H1 (cell line): ENCODE measurements at regions not wholly inside any gene's neighbourhood (a gene's known extent, or its start where the extent isn't known, plus 50 kb on each side); places are given as distances from the start of the nearest gene placed in this dataset.

ENCODE experiments used
- CTCF ChIA-PET: fragments of 300-600 bp; sonication (Branson Sonifier 250); formaldehyde crosslinking; loops from one replicate; lab custom pipeline; 2021; ENCODE audit not compliant: partially characterized antibody; lab: Charles Lee
- POLR2A ChIA-PET: fragments of 300-600 bp; sonication (Branson Sonifier 250); formaldehyde crosslinking; loops from one replicate; lab custom pipeline; 2021; ENCODE audit warnings: inconsistent platforms; ENCODE audit not compliant: partially characterized antibody; lab: Charles Lee
- DNase-seq, 2 experiments: peaks; one replicate each; pipeline versions ENCODE4 v3.0.0 to v3.0.0-alpha.2; 2010 to 2022; ENCODE audit warnings: low spot score in 2 of 2, low read depth in 1 of 2, mixed read lengths in 1 of 2
- FAIRE-seq: peaks from 2 replicates; lab custom pipeline; 2011; peaks lifted over from hg19 to GRCh38; lab: Jason Lieb, UNC
- H2AFZ ChIP-seq: 2 replicates; pipeline ENCODE4 v1.8.1; 2012; ENCODE audit warnings: low read length, inconsistent platforms
- H2AK5ac ChIP-seq: 2 replicates; pipeline ENCODE4 v1.6.1; 2013; ENCODE audit warnings: low read depth, low read length
- H2BK120ac ChIP-seq: replicated peaks from 2 replicates; pipeline ENCODE3; 2013; ENCODE audit warnings: low read depth, low read length, inconsistent platforms
- H2BK12ac ChIP-seq: 2 replicates; pipeline ENCODE4 v1.6.1; 2013; ENCODE audit warnings: low read depth, low read length
- H2BK15ac ChIP-seq: 2 replicates; pipeline ENCODE4 v1.6.1; 2013; ENCODE audit warnings: low read length
- H2BK20ac ChIP-seq: 2 replicates; pipeline ENCODE4 v1.6.1; 2013; ENCODE audit warnings: low read length
- H2BK5ac ChIP-seq: 2 replicates; pipeline ENCODE4 v1.6.1; 2013; ENCODE audit warnings: low read depth, low read length
- H3K14ac ChIP-seq: 2 replicates; pipeline ENCODE4 v1.6.1; 2013; ENCODE audit warnings: inconsistent platforms; ENCODE audit not compliant: insufficient read length
- H3K18ac ChIP-seq: 2 replicates; pipeline ENCODE4 v1.6.1; 2013; ENCODE audit warnings: low read length; ENCODE audit errors: extremely low read depth
- H3K23ac ChIP-seq: 2 replicates; pipeline ENCODE4 v1.6.1; 2013; ENCODE audit warnings: inconsistent platforms; ENCODE audit not compliant: insufficient read length
- H3K23me2 ChIP-seq: 2 replicates; pipeline ENCODE4 v1.6.1; 2013; ENCODE audit warnings: low read depth, low read length
- H3K27ac ChIP-seq: 2 replicates; pipeline ENCODE4 v1.6.1; 2011; ENCODE audit warnings: low read depth, low read length, inconsistent platforms
- H3K27me3 ChIP-seq, 4 experiments: replicated peaks in 1 of 4; 1 replicate in 1 of 4; 2 replicates in 3 of 4; pipeline versions ENCODE4 v1.6.1 to v1.8.1; 2011 to 2013; ENCODE audit warnings: low read length in 3 of 4, mild to moderate bottlenecking in 3 of 4, inconsistent platforms in 2 of 4, mixed read lengths in 2 of 4, moderate library complexity in 1 of 4; ENCODE audit not compliant: control insufficient read depth in 3 of 4, insufficient read depth in 3 of 4; ENCODE audit errors: extremely low read depth in 1 of 4
- H3K36me3 ChIP-seq, 4 experiments: 2 replicates each; pipeline versions ENCODE4 v1.6.1 to v1.8.1; 2011 to 2013; ENCODE audit warnings: mild to moderate bottlenecking in 4 of 4, low read length in 3 of 4, moderate library complexity in 2 of 4, control low read depth in 1 of 4, inconsistent platforms in 1 of 4; ENCODE audit not compliant: insufficient read depth in 4 of 4, control insufficient read depth in 2 of 4
- H3K4ac ChIP-seq: replicated peaks from 2 replicates; pipeline ENCODE3; 2013; ENCODE audit warnings: low read length, low read depth, mixed read lengths, inconsistent platforms; ENCODE audit not compliant: insufficient read length
- H3K4me1 ChIP-seq, 4 experiments: replicated peaks in 1 of 4; 1 replicate in 1 of 4; 2 replicates in 3 of 4; pipeline versions ENCODE4 v1.6.1 to v1.8.1; 2011 to 2013; ENCODE audit warnings: low read length in 3 of 4, inconsistent platforms in 2 of 4, mixed read lengths in 1 of 4; ENCODE audit not compliant: insufficient read depth in 4 of 4, control insufficient read depth in 3 of 4
- H3K4me2 ChIP-seq, 2 experiments: 2 replicates each; pipeline versions ENCODE4 v1.6.1 to v1.8.1; 2011 to 2013; ENCODE audit warnings: low read depth in 2 of 2, low read length in 2 of 2, control low read depth in 1 of 2, inconsistent platforms in 1 of 2, mild to moderate bottlenecking in 1 of 2; ENCODE audit not compliant: insufficient read depth in 1 of 2
- H3K4me3 ChIP-seq, 4 experiments: fragments of 200-600, 300-600 bp in 1 of 4; sonication (generic), shearing (Covaris generic), sonication (Bioruptor Twin) in 1 of 4; 2 replicates each; pipeline versions ENCODE4 v1.5.1 to v1.8.1; 2011 to 2016; ENCODE audit warnings: low read length in 4 of 4, low read depth in 3 of 4, control low read depth in 2 of 4, inconsistent platforms in 2 of 4, mild to moderate bottlenecking in 2 of 4, mixed read lengths in 1 of 4, moderate library complexity in 1 of 4; ENCODE audit not compliant: insufficient read depth in 2 of 4; ENCODE audit errors: extremely low read depth in 1 of 4
- H3K56ac ChIP-seq: replicated peaks from 2 replicates; pipeline ENCODE3; 2013; ENCODE audit warnings: low read depth, mild to moderate bottlenecking, mixed read lengths, low read length, inconsistent platforms; ENCODE audit not compliant: insufficient read length
- H3K79me1 ChIP-seq: 2 replicates; pipeline ENCODE4 v1.6.1; 2013; ENCODE audit warnings: low read depth, low read length, control low read depth
- H3K79me2 ChIP-seq, 2 experiments: 2 replicates each; pipeline versions ENCODE4 v1.6.1 to v1.8.1; 2012 to 2013; ENCODE audit warnings: low read length in 2 of 2, mild to moderate bottlenecking in 2 of 2, inconsistent platforms in 1 of 2; ENCODE audit not compliant: insufficient read depth in 2 of 2, control insufficient read depth in 1 of 2
- H3K9ac ChIP-seq, 4 experiments: replicated peaks in 1 of 4; 1 replicate in 1 of 4; 2 replicates in 3 of 4; pipeline versions ENCODE4 v1.6.1 to v1.8.1; 2011 to 2013; ENCODE audit warnings: low read depth in 3 of 4, low read length in 3 of 4, control low read depth in 2 of 4, mild to moderate bottlenecking in 2 of 4, moderate library complexity in 2 of 4, inconsistent platforms in 1 of 4; ENCODE audit errors: extremely low read depth in 1 of 4
- H3K9me3 ChIP-seq, 2 experiments: 2 replicates each; pipeline versions ENCODE4 v1.6.1 to v1.8.1; 2012 to 2013; ENCODE audit warnings: mild to moderate bottlenecking in 2 of 2, moderate library complexity in 2 of 2, control low read depth in 1 of 2, inconsistent platforms in 1 of 2, low read depth in 1 of 2, low read length in 1 of 2, mixed read lengths in 1 of 2; ENCODE audit not compliant: insufficient read depth in 2 of 2
- H4K20me1 ChIP-seq, 2 experiments: replicated peaks in 1 of 2; 2 replicates each; pipeline versions ENCODE3 to v1.8.1; 2011 to 2013; ENCODE audit warnings: inconsistent platforms in 2 of 2, low read length in 2 of 2, mild to moderate bottlenecking in 1 of 2; ENCODE audit not compliant: insufficient read depth in 2 of 2, control insufficient read depth in 1 of 2
- H4K5ac ChIP-seq: 2 replicates; pipeline ENCODE4 v1.6.1; 2013; ENCODE audit warnings: low read length, low read depth, mixed read lengths, inconsistent platforms; ENCODE audit not compliant: insufficient read length
- H4K8ac ChIP-seq: 2 replicates; pipeline ENCODE4 v1.8.0; 2013; ENCODE audit warnings: mild to moderate bottlenecking, moderate library complexity, low read length, inconsistent platforms; ENCODE audit not compliant: insufficient read depth; ENCODE audit errors: extremely low read depth
- H4K91ac ChIP-seq: replicated peaks from 2 replicates; pipeline ENCODE3; 2013; ENCODE audit warnings: low read length, mixed read lengths, inconsistent platforms; ENCODE audit not compliant: insufficient read length
- CBX5 ChIP-seq: fragments of 300-800, 300-1000 bp; sonication (generic); IDR thresholded peaks from 2 replicates; pipeline ENCODE4 v1.7.1; 2016; ENCODE audit warnings: antibody characterized with exemption, low read length, low read depth
- CEBPB ChIP-seq: IDR thresholded peaks from 2 replicates; pipeline ENCODE4 v1.6.1; 2012; ENCODE audit warnings: low read depth, low read length
- CHD2 ChIP-seq: IDR thresholded peaks from 2 replicates; pipeline ENCODE4 v1.6.1; 2012; ENCODE audit warnings: low read length, improper control_type of control experiment
- CTBP2 ChIP-seq: IDR thresholded peaks from 2 replicates; pipeline ENCODE4 v1.7.0; 2011; ENCODE audit warnings: borderline replicate concordance, mild to moderate bottlenecking, moderate library complexity, mixed read lengths, low read length; ENCODE audit not compliant: insufficient read depth, insufficient read length
- EZH2 ChIP-seq: fragments of 200-600 bp; sonication (generic); IDR thresholded peaks from 2 replicates; pipeline ENCODE4 v1.7.1; 2012; ENCODE audit warnings: low read depth, mild to moderate bottlenecking, moderate library complexity, low read length, inconsistent platforms; ENCODE audit not compliant: severe bottlenecking
- GTF2F1 ChIP-seq: IDR thresholded peaks from 2 replicates; pipeline ENCODE4 v1.6.1; 2012; ENCODE audit warnings: low read depth, low read length, improper control_type of control experiment, borderline replicate concordance
- HDAC6 ChIP-seq: IDR thresholded peaks from one replicate; pipeline ENCODE4 v1.7.1; 2012; ENCODE audit warnings: low read depth, mild to moderate bottlenecking, inconsistent platforms, low read length, moderate library complexity
- MAFK ChIP-seq: IDR thresholded peaks from 2 replicates; pipeline ENCODE4 v1.6.1; 2012; ENCODE audit warnings: low read depth, mild to moderate bottlenecking, improper control_type of control experiment, low read length
- POLR2AphosphoS5 ChIP-seq: IDR thresholded peaks from 2 replicates; pipeline ENCODE4 v1.6.1; 2011; ENCODE audit warnings: low read depth, low read length
- RAD21 ChIP-seq, 2 experiments: IDR thresholded peaks in 1 of 2; conservative IDR thresholded peaks in 1 of 2; 2 replicates each; pipeline ENCODE4 v1.6.1; 2011; ENCODE audit warnings: low read depth in 2 of 2, low read length in 2 of 2, improper control_type of control experiment in 1 of 2, inconsistent platforms in 1 of 2, mild to moderate bottlenecking in 1 of 2, moderate library complexity in 1 of 2
- TCF12 ChIP-seq: IDR thresholded peaks from 2 replicates; pipeline ENCODE4 v1.6.1; 2011; ENCODE audit warnings: low read depth, mild to moderate bottlenecking, low read length
- WGBS, 2 experiments: shearing (Covaris generic) in 1 of 2; methylation state at CpG; one replicate each; pipeline versions ENCODE4 v1.1.6 to v1.1.7; 2013 to 2015; ENCODE audit warnings: low lambda C conversion rate in 2 of 2, mixed read lengths in 2 of 2, inconsistent platforms in 1 of 2, low coverage in 1 of 2, missing lambda C conversion rate in 1 of 2; ENCODE audit not compliant: insufficient replicate concordance in 2 of 2, insufficient coverage in 1 of 2, insufficient read length in 1 of 2; ENCODE audit errors: extremely low coverage in 1 of 2, missing lambda C conversion rate in 1 of 2; 5-methylcytosine and 5-hydroxymethylcytosine counted together
- TF ChIP-seq, protein P1 (sequence below): IDR thresholded peaks from 2 replicates; pipeline ENCODE4 v1.6.1; 2012; ENCODE audit warnings: inconsistent platforms
- TF ChIP-seq, protein P2 (sequence below): IDR thresholded peaks from 2 replicates; pipeline ENCODE4 v1.6.1; 2011; ENCODE audit warnings: low read depth, mild to moderate bottlenecking, low read length; ENCODE audit not compliant: insufficient read depth

GRCh38 chr6:135117413-135117968, 62.9 kb upstream of the HBS1L start:
- Histone ChIP-seq H3K79me1 (no peaks in the 10 kb centered on the region), H3K4me2 (no peak overlapping the region), H4K91ac (no peak overlapping the region), H4K8ac (no peak overlapping the region), H3K23ac (no peak overlapping the region), H2AK5ac (no peak overlapping the region), H2BK20ac (no peak overlapping the region), H3K79me2 (no peaks in the 10 kb centered on the region), H3K9ac (no peak overlapping the region), H2BK120ac (no peak overlapping the region), H3K14ac (no peak overlapping the region), H3K4ac (no peak overlapping the region), H3K56ac (no peak overlapping the region), H2BK5ac (no peak overlapping the region), H3K4me1 (no peaks in the 10 kb centered on the region), H4K20me1 (no peaks in the 10 kb centered on the region), H3K36me3 (no peaks in the 10 kb centered on the region), H3K27me3 (no peaks in the 10 kb centered on the region), H3K18ac (no peak overlapping the region), H3K4me3 (no peak overlapping the region), H3K27ac (no peak overlapping the region), H3K23me2 (no peaks in the 10 kb centered on the region), H4K5ac (no peak overlapping the region), H2BK15ac (no peak overlapping the region), H2BK12ac (no peak overlapping the region), H2AFZ (no peak overlapping the region), H3K9me3 (no peaks in the 10 kb centered on the region)
- ChIA-PET CTCF (interaction anchor here (2.3 kb wide), 1 partner anchor 27 kb away, joined by 8 read pairs; no protein-coding TSS in a partner anchor), POLR2A (no interaction called here)
- no peak for FAIRE-seq
- no peak for DNase-seq
- WGBS, 2 experiments = 87% methylated on average over 3 of the region's 3 CpGs; no CpG with 5 or more reads in 1 of the 2 experiments
- no peak for TF ChIP-seq TCF12
- no peak for TF ChIP-seq HDAC6
- no peak for TF ChIP-seq EZH2
- no peak for TF ChIP-seq POLR2AphosphoS5
- TF ChIP-seq MAFK = no peak
- TF ChIP-seq, protein P1, sequence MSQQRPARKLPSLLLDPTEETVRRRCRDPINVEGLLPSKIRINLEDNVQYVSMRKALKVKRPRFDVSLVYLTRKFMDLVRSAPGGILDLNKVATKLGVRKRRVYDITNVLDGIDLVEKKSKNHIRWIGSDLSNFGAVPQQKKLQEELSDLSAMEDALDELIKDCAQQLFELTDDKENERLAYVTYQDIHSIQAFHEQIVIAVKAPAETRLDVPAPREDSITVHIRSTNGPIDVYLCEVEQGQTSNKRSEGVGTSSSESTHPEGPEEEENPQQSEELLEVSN = no peak
- TF ChIP-seq, protein P2, sequence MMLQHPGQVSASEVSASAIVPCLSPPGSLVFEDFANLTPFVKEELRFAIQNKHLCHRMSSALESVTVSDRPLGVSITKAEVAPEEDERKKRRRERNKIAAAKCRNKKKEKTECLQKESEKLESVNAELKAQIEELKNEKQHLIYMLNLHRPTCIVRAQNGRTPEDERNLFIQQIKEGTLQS = no peak
- no peak for TF ChIP-seq CBX5
- no peak for TF ChIP-seq CHD2
- TF ChIP-seq CEBPB = no peak
- no peak for TF ChIP-seq RAD21 (IDR thresholded peaks at IDR 0.05 in 1 of 2, conservative IDR thresholded peaks at IDR 0.05 in 1 of 2; ENCODE audit: low read depth in 2 of 2, low read length in 2 of 2)
- no peak for TF ChIP-seq CTBP2
- TF ChIP-seq GTF2F1 = no peak
